ENCODE measurements at regions not wholly inside any gene's neighbourhood (a gene's known extent, or its start where the extent isn't known, plus 50 kb on each side); places are given as distances from the start of the nearest gene placed in this dataset.

DNA sequence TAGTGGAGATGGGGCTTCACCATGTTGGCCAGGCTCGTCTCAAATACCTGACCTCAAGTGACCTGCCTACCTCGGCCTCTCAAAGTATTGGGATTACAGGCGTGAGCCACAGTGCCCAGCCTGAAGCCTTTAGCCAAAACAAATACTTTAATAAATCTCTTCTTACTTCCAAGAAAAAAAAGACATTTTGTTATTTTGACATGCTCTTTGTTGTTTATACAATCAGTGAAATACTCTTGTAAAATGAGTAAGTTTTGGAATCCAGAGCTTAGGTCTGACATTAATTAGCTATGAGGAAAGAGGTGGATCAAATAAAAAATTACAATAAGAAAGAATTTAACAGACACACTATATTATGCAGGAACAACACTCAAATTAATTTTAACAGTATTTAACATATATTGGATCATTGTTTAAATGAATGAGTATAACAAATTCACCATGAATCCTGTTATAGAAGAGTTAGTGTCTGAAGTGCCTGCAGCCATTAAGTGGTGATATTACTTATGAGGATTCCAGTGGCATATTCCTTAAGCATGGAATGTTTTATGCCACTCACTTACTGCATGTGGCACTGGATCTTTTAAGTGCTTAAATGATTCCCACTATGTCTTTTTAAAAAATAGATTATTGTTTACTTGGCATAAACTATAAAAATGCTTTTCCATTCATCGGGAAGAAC is 260.1 kb upstream of the GIMD1 start:
- H3K36me3 ChIP-seq: no peaks in the 10 kb centered on the region
- no peaks in the 10 kb centered on the region for H3K27me3 ChIP-seq
- WGBS, 4 donors: 67 to 78% (median 73%) methylated on average over 4 of the region's 4 CpGs
- no peak overlapping the region for H3K4me3 ChIP-seq
- H3K4me1 ChIP-seq: no peaks in the 10 kb centered on the region
- ATAC-seq: no peak
- intact Hi-C loops (cut with DNase I): no loop called here
- peaks cover 0 to 2% (median 0%) of the 10 kb centered on the region in 12 donors for H3K9me3 ChIP-seq
- TF ChIP-seq POLR2A (IDR thresholded peaks at IDR 0.05): no peak
- TF ChIP-seq, protein P1, sequence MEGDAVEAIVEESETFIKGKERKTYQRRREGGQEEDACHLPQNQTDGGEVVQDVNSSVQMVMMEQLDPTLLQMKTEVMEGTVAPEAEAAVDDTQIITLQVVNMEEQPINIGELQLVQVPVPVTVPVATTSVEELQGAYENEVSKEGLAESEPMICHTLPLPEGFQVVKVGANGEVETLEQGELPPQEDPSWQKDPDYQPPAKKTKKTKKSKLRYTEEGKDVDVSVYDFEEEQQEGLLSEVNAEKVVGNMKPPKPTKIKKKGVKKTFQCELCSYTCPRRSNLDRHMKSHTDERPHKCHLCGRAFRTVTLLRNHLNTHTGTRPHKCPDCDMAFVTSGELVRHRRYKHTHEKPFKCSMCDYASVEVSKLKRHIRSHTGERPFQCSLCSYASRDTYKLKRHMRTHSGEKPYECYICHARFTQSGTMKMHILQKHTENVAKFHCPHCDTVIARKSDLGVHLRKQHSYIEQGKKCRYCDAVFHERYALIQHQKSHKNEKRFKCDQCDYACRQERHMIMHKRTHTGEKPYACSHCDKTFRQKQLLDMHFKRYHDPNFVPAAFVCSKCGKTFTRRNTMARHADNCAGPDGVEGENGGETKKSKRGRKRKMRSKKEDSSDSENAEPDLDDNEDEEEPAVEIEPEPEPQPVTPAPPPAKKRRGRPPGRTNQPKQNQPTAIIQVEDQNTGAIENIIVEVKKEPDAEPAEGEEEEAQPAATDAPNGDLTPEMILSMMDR (IDR thresholded peaks at IDR 0.05): no peak
- H3K27ac ChIP-seq: no peak overlapping the region
- no peak for DNase-seq

DNA sequence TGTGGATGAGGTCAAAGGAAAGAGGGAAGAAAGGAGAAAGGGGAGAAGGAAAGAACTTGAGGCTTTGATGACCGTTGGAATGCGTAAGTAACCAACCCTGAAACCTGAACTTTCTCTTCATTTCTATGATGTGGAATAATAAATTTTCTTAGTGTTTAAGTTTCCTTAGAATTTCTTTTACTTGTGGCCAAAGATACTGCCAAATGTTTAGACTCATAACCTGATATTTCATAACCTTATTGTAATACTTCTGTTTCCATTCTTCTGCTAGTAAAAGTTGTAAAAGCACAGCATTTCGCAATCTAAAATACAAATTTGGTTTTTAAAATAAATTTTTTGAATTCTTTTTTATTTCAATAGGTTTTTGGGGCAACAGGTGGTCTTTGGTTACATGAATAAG is 258.5 kb upstream of the GIMD1 start:
- intact Hi-C loops (cut with DNase I): no loop called here
- Histone ChIP-seq H3K36me3 (no peaks in the 10 kb centered on the region), H3K4me1 (no peaks in the 10 kb centered on the region), H3K27me3 (no peaks in the 10 kb centered on the region), H3K4me3 (no peak overlapping the region), H3K9me3 (peaks cover 0 to 2% (median 0%) of the 10 kb centered on the region in 12 donors), H3K27ac (no peak overlapping the region)
- WGBS, 4 donors: 80 to 83% (median 82%) methylated on average over 3 of the region's 3 CpGs
- DNase-seq (no peak), ATAC-seq (no peak)
- TF ChIP-seq POLR2A (IDR thresholded peaks at IDR 0.05): no peak
- TF ChIP-seq, protein P1 (IDR thresholded peaks at IDR 0.05): no peak

DNA sequence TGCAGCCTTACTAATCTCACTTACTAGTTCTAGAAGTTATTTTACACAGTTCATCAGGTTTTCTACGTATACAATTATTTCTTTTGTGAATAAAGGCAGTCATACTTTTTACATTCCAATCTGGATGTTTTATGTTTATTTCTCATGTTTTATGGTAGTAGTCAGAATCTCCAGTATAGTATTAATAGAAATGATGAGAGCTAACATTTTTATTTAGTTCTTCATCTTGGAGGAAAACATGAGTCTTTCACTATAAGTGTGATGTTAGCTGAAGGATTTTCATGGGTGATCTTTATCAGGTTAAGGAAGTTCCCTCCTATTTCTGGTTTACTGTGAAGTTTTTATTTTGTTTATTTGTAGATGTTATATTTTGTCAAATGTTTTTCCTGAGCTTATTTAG is 256.1 kb upstream of the GIMD1 start:
- intact Hi-C loops (cut with DNase I): no loop called here
- ATAC-seq: no peak
- H3K4me3 ChIP-seq: no peak overlapping the region
- 71 to 80% (median 75%) methylated on average over 1 of the region's 1 CpG for WGBS, 4 donors
- H3K27ac ChIP-seq: no peak overlapping the region
- no peaks in the 10 kb centered on the region for H3K4me1 ChIP-seq
- DNase-seq: no peak
- H3K36me3 ChIP-seq: no peaks in the 10 kb centered on the region
- no peak for TF ChIP-seq POLR2A (IDR thresholded peaks at IDR 0.05)
- TF ChIP-seq, protein P1 (IDR thresholded peaks at IDR 0.05): no peak
- H3K9me3 ChIP-seq: no peaks in the 10 kb centered on the region
- no peaks in the 10 kb centered on the region for H3K27me3 ChIP-seq

DNA sequence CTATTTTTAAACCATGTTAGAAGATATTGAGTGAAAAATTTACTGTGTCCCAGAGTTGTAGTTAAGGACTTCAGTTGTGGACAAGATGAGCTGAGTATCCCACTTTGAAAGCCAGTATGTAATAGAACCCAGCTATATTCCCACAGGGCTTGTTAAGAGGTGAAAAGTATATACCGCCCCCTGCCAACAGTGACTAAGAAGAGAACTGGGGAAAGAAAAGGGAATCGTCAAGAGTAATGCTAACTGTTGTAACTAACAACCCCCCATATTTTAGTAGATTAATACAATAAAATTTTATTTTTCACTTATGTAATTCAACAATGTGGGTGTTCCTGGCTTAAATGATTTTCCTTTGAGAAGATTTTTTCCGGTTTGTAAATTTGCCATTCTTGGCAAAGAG is 250.4 kb upstream of the GIMD1 start:
- Histone ChIP-seq H3K27me3 (no peaks in the 10 kb centered on the region), H3K9me3 (no peaks in the 10 kb centered on the region), H3K27ac (no peak overlapping the region), H3K36me3 (no peaks in the 10 kb centered on the region), H3K4me1 (no peaks in the 10 kb centered on the region), H3K4me3 (no peak overlapping the region)
- ATAC-seq (no peak), DNase-seq (no peak)
- intact Hi-C loops (cut with DNase I): no loop called here
- 63 to 71% (median 65%) methylated on average over 3 of the region's 3 CpGs for WGBS, 4 donors
- TF ChIP-seq, protein P1 (IDR thresholded peaks at IDR 0.05): no peak
- TF ChIP-seq POLR2A (IDR thresholded peaks at IDR 0.05): no peak
